Endodermal cell (in vitro differentiated cells): ENCODE measurements at regions not wholly inside any gene's neighbourhood (a gene's known extent, or its start where the extent isn't known, plus 50 kb on each side); places are given as distances from the start of the nearest gene placed in this dataset.

Experiments
- DNase-seq: peaks from one replicate; pipeline ENCODE4 v3.0.0-alpha.2; 2017
- H3K27ac ChIP-seq: 2 replicates; pipeline ENCODE4 v1.5.1; 2013; ENCODE audit warnings: mild to moderate bottlenecking, low read depth, low read length, moderate library complexity
- H3K27me3 ChIP-seq: 2 replicates; pipeline ENCODE4 v1.6.1; 2013; ENCODE audit warnings: mild to moderate bottlenecking, low read length, moderate library complexity; ENCODE audit not compliant: insufficient read depth, control insufficient read depth, poor library complexity, severe bottlenecking
- H3K36me3 ChIP-seq: 2 replicates; pipeline ENCODE4 v1.7.0; 2013; ENCODE audit warnings: mild to moderate bottlenecking, low read length, moderate library complexity; ENCODE audit not compliant: control insufficient read depth, insufficient read depth
- H3K4me1 ChIP-seq: one replicate; pipeline ENCODE4 v1.7.0; 2013; ENCODE audit warnings: low read length; ENCODE audit not compliant: control insufficient read depth, insufficient read depth
- H3K4me3 ChIP-seq: 2 replicates; pipeline ENCODE4 v1.5.1; 2013; ENCODE audit warnings: mild to moderate bottlenecking, low read length, moderate library complexity
- H3K9ac ChIP-seq: 2 replicates; pipeline ENCODE4 v1.6.1; 2013; ENCODE audit warnings: mild to moderate bottlenecking, low read length, moderate library complexity; ENCODE audit not compliant: poor library complexity, severe bottlenecking; ENCODE audit errors: extremely low read depth
- H3K9me3 ChIP-seq: 2 replicates; pipeline ENCODE4 v1.6.1; 2013; ENCODE audit warnings: mild to moderate bottlenecking, low read length, moderate library complexity; ENCODE audit not compliant: control insufficient read depth
- H3K27ac Mint-ChIP-seq: 2 replicates; pipeline ENCODE4 v1.8.0; 2020; ENCODE audit warnings: mixed read lengths
- H3K27me3 Mint-ChIP-seq: 2 replicates; pipeline ENCODE4 v1.8.0; 2021; ENCODE audit warnings: mild to moderate bottlenecking, mixed read lengths; ENCODE audit not compliant: insufficient read depth
- H3K36me3 Mint-ChIP-seq: 2 replicates; pipeline ENCODE4 v1.8.0; 2020; ENCODE audit warnings: low read depth, mixed read lengths
- H3K4me1 Mint-ChIP-seq: 2 replicates; pipeline ENCODE4 v1.8.0; 2020; ENCODE audit warnings: mixed read lengths
- H3K4me3 Mint-ChIP-seq: 2 replicates; pipeline ENCODE4 v1.8.0; 2020; ENCODE audit warnings: mild to moderate bottlenecking, moderate library complexity, mixed read lengths
- H3K9me3 Mint-ChIP-seq: 2 replicates; pipeline ENCODE4 v1.8.0; 2020; ENCODE audit warnings: mild to moderate bottlenecking, mixed read lengths
- CTCF ChIP-seq: fragments of 200-600 bp; sonication (generic); conservative IDR thresholded peaks from 2 replicates; pipeline ENCODE4 v1.5.0; 2021; ENCODE audit warnings: antibody characterized with exemption, mild to moderate bottlenecking
- WGBS, 2 experiments: methylation state at CpG; one replicate each; pipeline versions ENCODE4 v1.1.5 to v1.1.7; 2013; ENCODE audit warnings: missing lambda C conversion rate in 2 of 2, mixed read lengths in 1 of 2; ENCODE audit not compliant: insufficient coverage in 1 of 2, insufficient read length in 1 of 2; 5-methylcytosine and 5-hydroxymethylcytosine counted together

DNA sequence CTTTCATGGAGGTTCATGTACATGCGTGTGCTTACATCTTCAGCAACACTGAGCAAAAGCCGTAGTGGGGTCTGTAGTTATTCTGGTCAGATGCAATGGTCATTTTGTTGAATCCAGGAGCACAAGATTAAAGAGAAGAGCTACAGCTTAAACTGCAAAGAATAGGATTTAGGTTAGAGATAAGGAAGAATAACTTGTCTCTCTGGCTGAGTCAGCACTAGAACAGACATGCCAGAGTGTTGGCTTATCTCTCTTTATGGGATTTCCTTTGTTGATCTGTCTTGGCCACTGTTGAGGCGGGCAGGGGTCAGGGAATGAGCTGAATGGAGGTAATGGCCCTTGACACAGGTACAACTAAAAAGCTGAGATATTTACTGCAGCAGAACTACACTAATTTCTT is 473.5 kb downstream of the CCSER2 start:
- no peak for TF ChIP-seq CTCF
- no peak overlapping the region for H3K4me3 Mint-ChIP-seq

DNA sequence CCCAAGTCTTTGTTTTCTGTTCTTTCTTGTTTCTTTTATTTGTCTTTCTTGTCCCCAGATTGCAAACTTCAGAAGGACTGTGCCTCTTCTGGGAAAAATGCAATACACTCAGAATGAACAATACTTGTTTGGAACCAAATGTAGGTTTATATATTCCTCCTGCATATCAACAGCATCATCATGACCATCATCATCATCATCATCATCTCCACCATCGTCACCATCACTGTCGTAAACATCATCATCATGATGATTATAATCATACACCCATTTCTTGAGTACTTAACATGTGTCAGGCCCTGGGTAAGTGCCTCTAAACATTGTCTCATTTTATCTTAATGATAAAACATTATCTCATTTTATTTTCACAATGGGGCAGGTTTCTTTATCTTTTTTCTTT is 476.8 kb downstream of the CCSER2 start:
- Histone ChIP-seq H3K36me3 (no peaks in the 10 kb centered on the region), H3K27ac (no peak overlapping the region), H3K9me3 (peaks cover 30% of the 10 kb centered on the region), H3K4me1 (peaks cover 11% of the 10 kb centered on the region), H3K27me3 (no peaks in the 10 kb centered on the region), H3K4me3 (no peak overlapping the region), H3K9ac (no peak overlapping the region)
- H3K27me3 Mint-ChIP-seq, result no peaks in the 10 kb centered on the region
- peaks cover 7% of the 10 kb centered on the region for H3K9me3 Mint-ChIP-seq
- 68 to 75% methylated on average over 2 of the region's 2 CpGs for WGBS, 2 experiments
- no peak overlapping the region for H3K4me3 Mint-ChIP-seq
- TF ChIP-seq CTCF, result no peak
- peaks cover 14% of the 10 kb centered on the region for H3K4me1 Mint-ChIP-seq
- no peak for DNase-seq
- no peaks in the 10 kb centered on the region for H3K36me3 Mint-ChIP-seq
- no peak overlapping the region for H3K27ac Mint-ChIP-seq

More for the DNA sequence above, 473.5 kb downstream of the CCSER2 start:
- Histone ChIP-seq H3K9ac (no peak overlapping the region), H3K4me1 (peaks cover 11% of the 10 kb centered on the region), H3K36me3 (no peaks in the 10 kb centered on the region), H3K27ac (no peak overlapping the region), H3K4me3 (peak overlapping the region; percentile 21), H3K27me3 (no peaks in the 10 kb centered on the region), H3K9me3 (peaks cover 17% of the 10 kb centered on the region)
- peaks cover 7% of the 10 kb centered on the region for H3K9me3 Mint-ChIP-seq
- peaks cover 12% of the 10 kb centered on the region for H3K4me1 Mint-ChIP-seq
- no peak for DNase-seq
- no peak overlapping the region for H3K27ac Mint-ChIP-seq
- H3K27me3 Mint-ChIP-seq, result peaks cover 13% of the 10 kb centered on the region
- 50 to 64% methylated on average over 2 to 3 of the region's 3 CpGs for WGBS, 2 experiments
- no peaks in the 10 kb centered on the region for H3K36me3 Mint-ChIP-seq

GRCh38 chr10:84811113-84811512 is 482.7 kb downstream of the CCSER2 start:
- Mint-ChIP-seq H3K27ac (peak overlapping the region; percentile 36), H3K36me3 (no peaks in the 10 kb centered on the region), H3K4me3 (no peak overlapping the region), H3K27me3 (no peaks in the 10 kb centered on the region), H3K4me1 (peaks cover 26% of the 10 kb centered on the region), H3K9me3 (peaks cover 2% of the 10 kb centered on the region)
- no peaks in the 10 kb centered on the region for H3K36me3 ChIP-seq
- H3K9ac ChIP-seq, result no peak overlapping the region
- DNase-seq, result no peak
- H3K4me3 ChIP-seq, result no peak overlapping the region
- H3K9me3 ChIP-seq, result peaks cover 21% of the 10 kb centered on the region
- H3K27me3 ChIP-seq, result no peaks in the 10 kb centered on the region
- TF ChIP-seq CTCF, result no peak
- peaks cover 13% of the 10 kb centered on the region for H3K4me1 ChIP-seq
- 47 to 75% methylated on average over 2 to 5 of the region's 5 CpGs for WGBS, 2 experiments
- peak overlapping the region; percentile 88 for H3K27ac ChIP-seq
